OCI-LY7 (cell line): ENCODE measurements at regions not wholly inside any gene's neighbourhood (a gene's known extent, or its start where the extent isn't known, plus 50 kb on each side); places are given as distances from the start of the nearest gene placed in this dataset.

Experiments used
- BruUV-seq: library from RNA; stranded (reverse); fragments of 400-500 nt; replicated peaks from 2 replicates; lab custom pipeline; 2021; lab: Mats Ljungman, UMichigan
- CTCF ChIA-PET: fragments of 300-600 bp; sonication (Branson Sonifier 250); formaldehyde crosslinking; loops from one replicate; lab custom pipeline; 2022; ENCODE audit warnings: antibody characterized with exemption; ENCODE audit not compliant: unreplicated experiment; lab: Charles Lee
- POLR2A ChIA-PET: fragments of 300-600 bp; sonication (Branson Sonifier 250); formaldehyde crosslinking; loops from one replicate; lab custom pipeline; 2022; ENCODE audit warnings: antibody characterized with exemption; lab: Charles Lee
- DNase-seq: peaks from one replicate; pipeline ENCODE4 v3.0.0-alpha.2; 2015; ENCODE audit warnings: low spot score
- H2AFZ ChIP-seq: fragments of 200-600 bp; sonication (generic), shearing (Covaris generic); 2 replicates; pipeline ENCODE4 v1.6.1; 2014; ENCODE audit warnings: mild to moderate bottlenecking, antibody characterized with exemption, low read length, moderate library complexity
- H3K27ac ChIP-seq: fragments of 200-600 bp; sonication (generic); 2 replicates; pipeline ENCODE4 v1.5.1; 2014; ENCODE audit warnings: mixed run types, low read depth, mild to moderate bottlenecking, moderate library complexity, low read length, inconsistent platforms; ENCODE audit not compliant: poor library complexity, severe bottlenecking
- H3K36me3 ChIP-seq: fragments of 200-600 bp; sonication (generic); 2 replicates; pipeline ENCODE4 v1.6.1; 2014; ENCODE audit warnings: mild to moderate bottlenecking, antibody characterized with exemption, low read length, moderate library complexity, mixed read lengths; ENCODE audit not compliant: insufficient read depth
- H3K4me1 ChIP-seq: fragments of 200-600 bp; sonication (generic); 2 replicates; pipeline ENCODE4 v1.5.1; 2014; ENCODE audit warnings: mild to moderate bottlenecking, low read length; ENCODE audit not compliant: insufficient read depth, poor library complexity, severe bottlenecking
- H3K4me2 ChIP-seq: fragments of 200-600 bp; sonication (generic); 2 replicates; pipeline ENCODE4 v1.6.1; 2014; ENCODE audit warnings: mild to moderate bottlenecking, low read length
- H3K4me3 ChIP-seq: fragments of 200-600 bp; sonication (generic); 2 replicates; pipeline ENCODE4 v1.5.1; 2014; ENCODE audit warnings: mild to moderate bottlenecking, low read depth, low read length; ENCODE audit not compliant: poor library complexity, severe bottlenecking
- H3K79me2 ChIP-seq: fragments of 200-600 bp; sonication (generic); 2 replicates; pipeline ENCODE4 v1.6.1; 2016; ENCODE audit warnings: low read depth, mild to moderate bottlenecking, low read length, moderate library complexity, mixed read lengths; ENCODE audit not compliant: insufficient read depth
- H3K9me2 ChIP-seq: fragments of 200-600 bp; sonication (generic); 2 replicates; pipeline ENCODE4 v1.6.1; 2016; ENCODE audit warnings: mild to moderate bottlenecking, low read length, mixed read lengths; ENCODE audit not compliant: insufficient read depth
- H3K9me3 ChIP-seq: fragments of 200-600 bp; sonication (generic); 2 replicates; pipeline ENCODE4 v1.6.1; 2014; ENCODE audit warnings: mild to moderate bottlenecking, mixed run types, low read length, mixed read lengths
- H4K20me1 ChIP-seq: fragments of 200-600 bp; sonication (generic); 2 replicates; pipeline ENCODE4 v1.6.1; 2014; ENCODE audit warnings: mild to moderate bottlenecking, antibody characterized with exemption, low read length, moderate library complexity, mixed read lengths; ENCODE audit not compliant: insufficient read depth
- CTCF ChIP-seq: fragments of 200-600 bp; sonication (generic); conservative IDR thresholded peaks from 2 replicates; pipeline ENCODE4 v1.5.1; 2014; ENCODE audit warnings: mild to moderate bottlenecking, antibody characterized with exemption, low read length, moderate library complexity, mixed read lengths
- EZH2phosphoT487 ChIP-seq: fragments of 200-600 bp; sonication (generic); IDR thresholded peaks from 2 replicates; pipeline ENCODE4 v1.6.1; 2018; ENCODE audit warnings: low read depth, borderline replicate concordance, mild to moderate bottlenecking, mixed run types, antibody characterized with exemption, low read length, moderate library complexity, mixed read lengths
- intact Hi-C: fragments of 100-400 bp; cut with micrococcal nuclease; formaldehyde crosslinking; loops from one replicate; pipeline ENCODE4 v1.10.0; 2022; ENCODE audit not compliant: unreplicated experiment

DNA sequence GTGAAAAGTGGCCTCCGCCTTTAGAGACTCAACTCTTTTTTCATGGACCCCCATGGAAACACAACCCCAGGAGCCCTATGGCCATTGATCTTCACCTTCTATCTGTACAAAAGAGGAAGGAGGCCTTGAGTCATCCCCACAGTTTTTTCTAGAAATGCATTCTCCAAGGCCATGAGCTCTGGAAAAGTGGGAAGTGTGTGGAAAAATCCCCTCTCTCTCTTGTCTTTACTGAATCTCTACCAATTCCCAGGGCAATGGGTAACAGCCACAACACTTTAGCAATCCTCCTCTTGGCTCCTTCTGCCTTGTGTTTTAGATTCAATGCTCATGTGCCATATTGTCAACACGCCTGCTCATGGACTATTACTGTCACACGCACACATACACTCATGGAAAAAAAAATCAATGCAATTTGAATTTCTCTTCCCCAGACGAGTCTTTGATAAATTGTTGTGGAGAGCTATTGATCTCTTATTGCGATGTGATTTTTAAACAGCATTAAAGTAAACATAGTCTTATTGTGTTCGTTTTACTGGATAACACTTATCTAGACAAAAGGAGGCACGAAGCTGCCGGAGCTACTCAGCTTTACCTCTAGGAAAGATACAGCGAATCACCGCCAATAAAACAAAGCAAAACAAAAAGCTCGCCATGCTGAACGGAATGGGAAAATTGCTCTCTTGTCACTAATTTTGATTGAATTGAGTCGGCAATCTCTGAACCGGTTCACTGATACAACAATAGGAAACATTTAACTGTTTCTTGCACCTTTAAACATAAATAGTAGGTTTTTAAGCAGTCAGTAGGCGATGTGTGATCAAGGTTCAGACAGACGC is 260.3 kb downstream of the VRK1 start:
- POLR2A ChIA-PET: no interaction called here
- no peaks in the 10 kb centered on the region for H3K9me2 ChIP-seq
- TF ChIP-seq EZH2phosphoT487 (no peak), CTCF (no peak)
- no peaks in the 10 kb centered on the region for H4K20me1 ChIP-seq
- no peaks in the 10 kb centered on the region for H3K9me3 ChIP-seq
- CTCF ChIA-PET: no interaction called here
- H2AFZ ChIP-seq: no peak overlapping the region
- no peaks in the 10 kb centered on the region for H3K79me2 ChIP-seq
- no peak overlapping the region for H3K4me3 ChIP-seq
- no peak for DNase-seq
- BruUV-seq: no TSS peak
- H3K36me3 ChIP-seq: no peaks in the 10 kb centered on the region
- no peak overlapping the region for H3K27ac ChIP-seq
- intact Hi-C loops: no loop called here
- no peaks in the 10 kb centered on the region for H3K4me1 ChIP-seq
- no peak overlapping the region for H3K4me2 ChIP-seq

- intact Hi-C loops: no loop called here
- no peaks in the 10 kb centered on the region for H3K79me2 ChIP-seq
- H2AFZ ChIP-seq: no peak overlapping the region
- H3K9me2 ChIP-seq: no peaks in the 10 kb centered on the region
- POLR2A ChIA-PET: no interaction called here
- TF ChIP-seq EZH2phosphoT487 (no peak), CTCF (no peak)
- BruUV-seq: no TSS peak
- no peak overlapping the region for H3K27ac ChIP-seq
- CTCF ChIA-PET: no interaction called here
- H3K4me1 ChIP-seq: no peaks in the 10 kb centered on the region
- H3K9me3 ChIP-seq: no peaks in the 10 kb centered on the region
- H4K20me1 ChIP-seq: no peaks in the 10 kb centered on the region
- no peak for DNase-seq
- H3K4me2 ChIP-seq: no peak overlapping the region
- no peaks in the 10 kb centered on the region for H3K36me3 ChIP-seq
- H3K4me3 ChIP-seq: no peak overlapping the region
These were observed 260.9 kb downstream of the VRK1 start for GRCh38 chr14:97058074-97058467.

GRCh38 chr14:97058589-97058988 is 261.4 kb downstream of the VRK1 start:
- no peaks in the 10 kb centered on the region for H4K20me1 ChIP-seq

More at GRCh38 chr14:97058589-97058988, 261.4 kb downstream of the VRK1 start:
- H3K9me3 ChIP-seq: no peaks in the 10 kb centered on the region
- intact Hi-C loops: no loop called here
- H3K4me3 ChIP-seq: no peak overlapping the region
- no peak for DNase-seq
- no peak overlapping the region for H2AFZ ChIP-seq
- ChIA-PET POLR2A (no interaction called here), CTCF (no interaction called here)
- no peaks in the 10 kb centered on the region for H3K79me2 ChIP-seq
- H3K27ac ChIP-seq: no peak overlapping the region
- H3K9me2 ChIP-seq: no peaks in the 10 kb centered on the region
- no peaks in the 10 kb centered on the region for H3K4me1 ChIP-seq
- TF ChIP-seq EZH2phosphoT487: no peak
- no peak for TF ChIP-seq CTCF
- H3K4me2 ChIP-seq: no peak overlapping the region
- H3K36me3 ChIP-seq: no peaks in the 10 kb centered on the region
- BruUV-seq: no TSS peak
